ENCODE measurements at regions not wholly inside any gene's neighbourhood (a gene's known extent, or its start where the extent isn't known, plus 50 kb on each side); places are given as distances from the start of the nearest gene placed in this dataset.

GRCh38 chr12:124446364-124446763 is 121.0 kb downstream of the NCOR2 start:
- Histone ChIP-seq H3K4me3 (no peak overlapping the region), H3K27me3 (no peaks in the 10 kb centered on the region; a peak in 1 of 22 replicates), H3K4me2 (peak overlapping the region in 4 of 11 experiments; percentile 0 to 33 (median 4); a peak in 6 of 22 replicates), H3K4me1 (peaks cover 49 to 88% (median 68%) of the 10 kb centered on the region in 10 experiments), H3K9me3 (replicated peaks in 1 of 11) (no peaks in the 10 kb centered on the region), H3K9ac (no peak overlapping the region), H4K20me1 (peaks cover 48 to 100% (median 88%) of the 10 kb centered on the region in 11 experiments), H3K36me3 (peaks cover 32 to 95% (median 66%) of the 10 kb centered on the region in 11 experiments), H3K27ac (no peak overlapping the region)
- no peak for TF ChIP-seq Cebpa-rat (IDR thresholded peaks at IDR 0.05)

GRCh38 chr12:124445826-124446225 is 121.6 kb downstream of the NCOR2 start:
- Histone ChIP-seq H3K36me3 (peaks cover 32 to 97% (median 66%) of the 10 kb centered on the region in 11 experiments), H3K4me1 (peaks cover 49 to 88% (median 68%) of the 10 kb centered on the region in 10 experiments), H3K9ac (no peak overlapping the region), H3K27ac (no peak overlapping the region), H3K4me3 (no peak overlapping the region), H3K27me3 (no peaks in the 10 kb centered on the region; a peak in 1 of 22 replicates), H3K4me2 (peak overlapping the region in 4 of 11 experiments; percentile 0 to 33 (median 4); a peak in 5 of 22 replicates), H3K9me3 (replicated peaks in 1 of 11) (no peaks in the 10 kb centered on the region), H4K20me1 (peaks cover 43 to 100% (median 88%) of the 10 kb centered on the region in 11 experiments)
- TF ChIP-seq Cebpa-rat (IDR thresholded peaks at IDR 0.05), result no peak

GRCh38 chr12:124445121-124445718 is 122.2 kb downstream of the NCOR2 start:
- H3K9ac ChIP-seq, result no peak overlapping the region
- TF ChIP-seq Cebpa-rat (IDR thresholded peaks at IDR 0.05), result no peak
- peaks cover 37 to 100% (median 86%) of the 10 kb centered on the region in 11 experiments for H4K20me1 ChIP-seq
- H3K9me3 ChIP-seq (replicated peaks in 1 of 11), result no peaks in the 10 kb centered on the region
- H3K4me2 ChIP-seq, result peak overlapping the region in 2 of 11 experiments; percentile 7 to 51; a peak in 2 of 22 replicates
- H3K27me3 ChIP-seq, result no peaks in the 10 kb centered on the region
- peak overlapping the region in 1 of 11 experiments; percentile 26; a peak in 1 of 22 replicates for H3K27ac ChIP-seq
- H3K4me1 ChIP-seq, result peaks cover 49 to 86% (median 68%) of the 10 kb centered on the region in 10 experiments
- no peak overlapping the region for H3K4me3 ChIP-seq
- H3K36me3 ChIP-seq, result peaks cover 32 to 97% (median 66%) of the 10 kb centered on the region in 11 experiments

DNA sequence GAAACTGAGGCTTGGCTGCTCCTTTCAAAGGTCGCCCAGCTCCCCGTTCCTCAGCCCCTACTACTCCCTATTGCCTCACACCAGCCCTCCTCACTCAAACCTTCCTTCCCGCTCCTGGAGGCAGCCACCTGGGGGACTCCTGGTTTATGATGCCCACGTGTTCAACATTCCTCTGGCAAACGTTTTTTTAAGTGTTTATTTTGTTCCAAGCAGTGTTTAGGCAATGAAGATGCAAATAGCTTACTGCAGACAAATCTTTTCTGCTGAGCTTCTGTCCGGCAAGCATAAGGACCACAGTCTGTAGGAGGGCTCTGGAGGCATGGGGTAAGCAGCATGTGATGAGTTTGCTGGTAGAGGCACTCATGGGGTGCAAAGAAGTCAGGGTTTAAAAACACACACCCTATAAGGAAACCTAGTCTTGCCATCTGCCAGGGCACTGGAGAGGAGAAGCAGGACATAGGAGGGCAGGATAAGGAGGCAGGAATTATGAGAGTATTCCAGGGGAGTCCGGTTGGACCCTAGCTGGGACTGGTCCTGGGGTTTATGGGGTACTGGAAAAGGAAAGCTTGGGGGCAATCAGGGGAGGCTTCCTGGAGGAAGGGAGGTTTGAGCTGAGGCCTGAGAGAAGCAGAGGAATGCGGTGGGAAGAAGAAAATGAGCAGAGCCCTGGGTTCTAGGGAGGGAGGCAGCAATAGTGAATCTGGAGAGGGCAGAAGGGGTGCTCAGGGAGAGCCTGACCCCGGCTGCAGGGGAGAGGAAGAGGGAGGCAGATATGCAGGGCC is 123.3 kb downstream of the NCOR2 start:
- no peaks in the 10 kb centered on the region for H3K27me3 ChIP-seq
- no peaks in the 10 kb centered on the region for H3K9me3 ChIP-seq (replicated peaks in 1 of 11)
- H4K20me1 ChIP-seq, result peaks cover 26 to 100% (median 85%) of the 10 kb centered on the region in 11 experiments
- H3K4me2 ChIP-seq, result peak overlapping the region in 1 of 11 experiments; percentile 51; a peak in 3 of 22 replicates
- peaks cover 32 to 92% (median 66%) of the 10 kb centered on the region in 11 experiments for H3K36me3 ChIP-seq
- H3K4me3 ChIP-seq, result no peak overlapping the region
- peak overlapping the region in 5 of 11 experiments; percentile 12 to 35 (median 16); a peak in 3 of 22 replicates for H3K9ac ChIP-seq
- H3K27ac ChIP-seq, result peak overlapping the region in 1 of 11 experiments; percentile 26; a peak in 2 of 22 replicates
- no peak for TF ChIP-seq Cebpa-rat (IDR thresholded peaks at IDR 0.05)
- H3K4me1 ChIP-seq, result peaks cover 49 to 85% (median 67%) of the 10 kb centered on the region in 10 experiments

- no peak for TF ChIP-seq Cebpa-rat (IDR thresholded peaks at IDR 0.05)
- Histone ChIP-seq H3K4me1 (peaks cover 49 to 85% (median 65%) of the 10 kb centered on the region in 10 experiments), H3K9me3 (replicated peaks in 1 of 11) (no peaks in the 10 kb centered on the region), H3K4me2 (peak overlapping the region; percentile 52 to 82 (median 70); a peak in 21 of 22 replicates), H3K27ac (peak overlapping the region in 6 of 11 experiments; percentile 1 to 55 (median 24); a peak in 8 of 22 replicates), H3K36me3 (peaks cover 21 to 92% (median 54%) of the 10 kb centered on the region in 11 experiments), H3K27me3 (no peaks in the 10 kb centered on the region), H3K4me3 (no peak overlapping the region), H3K9ac (peak overlapping the region in 2 of 11 experiments; percentile 8 to 22; a peak in 2 of 22 replicates), H4K20me1 (peaks cover 22 to 100% (median 85%) of the 10 kb centered on the region in 11 experiments)
Observed at GRCh38 chr12:124442772-124443445, 124.5 kb downstream of the NCOR2 start.

DNA sequence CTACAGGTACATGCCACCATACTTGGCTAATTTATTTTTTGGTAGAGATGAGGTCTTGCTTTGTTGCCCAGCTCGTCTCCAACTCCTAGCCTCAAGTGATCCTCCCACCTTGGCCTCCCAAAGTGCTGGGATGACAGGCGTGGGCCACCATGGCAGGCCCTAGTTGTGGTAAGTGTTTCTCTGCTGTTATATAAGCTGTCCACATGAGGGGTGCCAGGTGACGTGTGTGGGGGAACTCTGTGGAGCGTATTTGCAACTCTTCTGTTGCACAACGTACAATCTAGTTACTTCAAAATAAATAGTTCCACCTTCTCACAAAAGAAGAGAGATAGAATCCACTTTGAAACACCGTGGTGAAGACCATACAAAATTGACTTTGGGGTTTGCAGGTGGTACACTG is 125.1 kb downstream of the NCOR2 start:
- H4K20me1 ChIP-seq, result peaks cover 22 to 100% (median 85%) of the 10 kb centered on the region in 11 experiments; a peak in 21 of 22 replicates
- peaks cover 17 to 90% (median 48%) of the 10 kb centered on the region in 11 experiments for H3K36me3 ChIP-seq
- peaks cover 49 to 86% (median 65%) of the 10 kb centered on the region in 10 experiments for H3K4me1 ChIP-seq
- no peaks in the 10 kb centered on the region for H3K27me3 ChIP-seq
- peak overlapping the region; percentile 52 to 82 (median 70) for H3K4me2 ChIP-seq
- no peak overlapping the region for H3K4me3 ChIP-seq
- peak overlapping the region in 9 of 11 experiments; percentile 15 to 55 (median 28); a peak in 15 of 22 replicates for H3K27ac ChIP-seq
- H3K9me3 ChIP-seq (replicated peaks in 1 of 11), result no peaks in the 10 kb centered on the region
- TF ChIP-seq Cebpa-rat (IDR thresholded peaks at IDR 0.05), result no peak
- peak overlapping the region in 5 of 11 experiments; percentile 5 to 37 (median 22); a peak in 5 of 22 replicates for H3K9ac ChIP-seq

DNA sequence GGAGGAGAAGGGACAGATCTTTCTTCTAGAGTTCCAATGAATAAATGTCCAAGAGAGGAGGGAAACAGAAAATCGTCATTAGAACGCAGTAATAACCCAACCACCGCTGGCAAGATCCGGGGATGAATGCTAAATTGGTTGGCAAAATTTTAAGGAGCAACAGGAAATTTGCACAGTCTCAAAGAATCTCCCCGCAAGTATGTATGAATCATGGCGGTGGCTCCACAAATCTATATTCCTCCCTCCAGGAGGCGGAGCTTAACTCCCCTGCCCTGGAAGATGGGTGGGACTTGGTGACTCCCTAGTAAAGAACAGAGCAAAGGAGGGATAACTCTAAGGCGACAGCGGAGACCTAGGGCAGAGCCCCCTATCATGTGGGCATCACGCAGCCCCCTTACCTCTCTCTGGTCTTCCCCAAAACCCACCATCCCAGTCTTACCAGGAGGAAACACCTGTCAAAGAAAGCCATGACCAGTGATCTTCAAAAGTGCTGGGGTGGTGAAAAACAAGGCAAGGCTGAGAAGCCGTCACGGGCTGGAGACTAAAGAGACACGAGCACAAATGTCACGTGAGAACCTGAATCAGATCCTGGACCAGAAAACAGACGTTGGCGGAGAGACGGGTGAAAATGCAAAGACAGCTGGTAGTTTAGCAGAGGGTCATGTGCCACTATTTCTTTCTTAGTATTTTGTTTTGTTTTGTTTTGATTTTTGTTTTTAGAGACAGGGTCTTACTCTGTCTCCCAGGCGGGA is 125.8 kb downstream of the NCOR2 start:
- no peaks in the 10 kb centered on the region for H3K27me3 ChIP-seq
- peak overlapping the region; percentile 15 to 55 (median 28); a peak in 16 of 22 replicates for H3K27ac ChIP-seq
- peaks cover 22 to 100% (median 87%) of the 10 kb centered on the region in 11 experiments; a peak in 21 of 22 replicates for H4K20me1 ChIP-seq
- H3K4me1 ChIP-seq, result peaks cover 49 to 88% (median 65%) of the 10 kb centered on the region in 10 experiments
- no peaks in the 10 kb centered on the region for H3K9me3 ChIP-seq (replicated peaks in 1 of 11)
- peak overlapping the region in 5 of 11 experiments; percentile 5 to 37 (median 18); a peak in 6 of 22 replicates for H3K9ac ChIP-seq
- H3K4me2 ChIP-seq, result peak overlapping the region; percentile 52 to 82 (median 70)
- H3K36me3 ChIP-seq, result peaks cover 17 to 90% (median 44%) of the 10 kb centered on the region in 11 experiments
- TF ChIP-seq Cebpa-rat (IDR thresholded peaks at IDR 0.05), result no peak
- no peak overlapping the region for H3K4me3 ChIP-seq
